ENCODE measurements at regions not wholly inside any gene's neighbourhood (a gene's known extent, or its start where the extent isn't known, plus 50 kb on each side); places are given as distances from the start of the nearest gene placed in this dataset.

DNA sequence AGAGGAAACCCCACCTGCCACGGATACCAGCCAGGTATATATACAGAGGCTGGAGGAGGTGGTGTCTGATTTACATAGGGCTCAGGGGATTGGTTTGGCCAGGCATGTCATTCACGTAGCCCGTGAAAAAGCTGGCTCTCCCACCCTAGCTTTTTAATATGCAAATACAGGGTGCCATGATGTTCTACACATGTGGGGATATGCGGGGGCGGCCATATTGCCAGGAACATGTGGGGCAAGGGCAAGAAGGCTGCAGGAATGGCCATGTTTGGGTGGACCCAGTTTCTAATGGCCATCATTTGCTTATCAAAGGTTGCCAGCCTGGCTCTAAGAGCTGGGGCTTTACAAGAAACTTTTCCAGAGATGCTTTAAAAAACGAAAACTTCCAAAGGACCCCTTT lies 131.5 kb upstream of the KIF5B start:
- TF ChIP-seq POLR2A (IDR thresholded peaks at IDR 0.05): no peak
- TF ChIP-seq, protein P1, sequence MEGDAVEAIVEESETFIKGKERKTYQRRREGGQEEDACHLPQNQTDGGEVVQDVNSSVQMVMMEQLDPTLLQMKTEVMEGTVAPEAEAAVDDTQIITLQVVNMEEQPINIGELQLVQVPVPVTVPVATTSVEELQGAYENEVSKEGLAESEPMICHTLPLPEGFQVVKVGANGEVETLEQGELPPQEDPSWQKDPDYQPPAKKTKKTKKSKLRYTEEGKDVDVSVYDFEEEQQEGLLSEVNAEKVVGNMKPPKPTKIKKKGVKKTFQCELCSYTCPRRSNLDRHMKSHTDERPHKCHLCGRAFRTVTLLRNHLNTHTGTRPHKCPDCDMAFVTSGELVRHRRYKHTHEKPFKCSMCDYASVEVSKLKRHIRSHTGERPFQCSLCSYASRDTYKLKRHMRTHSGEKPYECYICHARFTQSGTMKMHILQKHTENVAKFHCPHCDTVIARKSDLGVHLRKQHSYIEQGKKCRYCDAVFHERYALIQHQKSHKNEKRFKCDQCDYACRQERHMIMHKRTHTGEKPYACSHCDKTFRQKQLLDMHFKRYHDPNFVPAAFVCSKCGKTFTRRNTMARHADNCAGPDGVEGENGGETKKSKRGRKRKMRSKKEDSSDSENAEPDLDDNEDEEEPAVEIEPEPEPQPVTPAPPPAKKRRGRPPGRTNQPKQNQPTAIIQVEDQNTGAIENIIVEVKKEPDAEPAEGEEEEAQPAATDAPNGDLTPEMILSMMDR (IDR thresholded peaks at IDR 0.05): no peak
